ENCODE measurements at regions not wholly inside any gene's neighbourhood (a gene's known extent, or its start where the extent isn't known, plus 50 kb on each side); places are given as distances from the start of the nearest gene placed in this dataset.

DNA sequence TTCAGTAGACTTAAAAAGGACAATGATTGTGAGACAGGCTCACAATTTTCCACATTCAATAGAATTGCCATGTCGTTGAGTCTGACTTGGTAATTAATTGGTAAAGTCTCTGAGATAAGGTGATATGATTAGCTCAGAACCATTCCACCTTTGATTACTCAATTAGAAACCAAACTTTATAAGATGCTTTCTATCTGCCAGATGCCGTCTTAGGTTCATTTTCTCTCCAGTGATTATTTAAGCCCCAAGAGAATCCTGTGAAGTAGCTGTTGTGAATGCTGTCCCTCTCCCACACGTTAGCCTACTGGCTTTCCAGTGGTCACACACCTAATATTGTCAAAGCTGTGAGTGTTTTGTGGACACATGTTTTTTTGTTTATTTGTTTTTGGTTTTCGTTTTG is 528.9 kb upstream of the ZNF462 start:
- TF ChIP-seq CTCF (IDR thresholded peaks at IDR 0.05), result no peak
- TF ChIP-seq POLR2A (IDR thresholded peaks at IDR 0.05), result no peak
